Neural cell (in vitro differentiated cells): ENCODE measurements at regions not wholly inside any gene's neighbourhood (a gene's known extent, or its start where the extent isn't known, plus 50 kb on each side); places are given as distances from the start of the nearest gene placed in this dataset.

Experiments
- EP300 ChIP-seq: fragments of 450-650 bp; conservative IDR thresholded peaks from 2 replicates; pipeline ENCODE4 v1.6.1; 2014; ENCODE audit warnings: antibody characterized with exemption, mild to moderate bottlenecking, moderate library complexity; ENCODE audit not compliant: poor library complexity, severe bottlenecking
- EZH2 ChIP-seq: fragments of 200-600, 300-800 bp; shearing (Covaris generic), sonication (generic); IDR thresholded peaks from 2 replicates; pipeline ENCODE4 v1.6.1; 2014; ENCODE audit warnings: antibody characterized with exemption, low read length, borderline replicate concordance, mild to moderate bottlenecking; ENCODE audit not compliant: insufficient read depth, poor library complexity, severe bottlenecking
- TAF1 ChIP-seq: IDR thresholded peaks from 2 replicates; pipeline ENCODE4 v1.6.1; 2012; ENCODE audit warnings: low read depth
- TF ChIP-seq, protein P1 (sequence below): fragments of 450-650 bp; IDR thresholded peaks from 2 replicates; pipeline ENCODE4 v1.5.1; 2014; ENCODE audit warnings: antibody characterized with exemption, mild to moderate bottlenecking, moderate library complexity; ENCODE audit not compliant: poor library complexity, severe bottlenecking

DNA sequence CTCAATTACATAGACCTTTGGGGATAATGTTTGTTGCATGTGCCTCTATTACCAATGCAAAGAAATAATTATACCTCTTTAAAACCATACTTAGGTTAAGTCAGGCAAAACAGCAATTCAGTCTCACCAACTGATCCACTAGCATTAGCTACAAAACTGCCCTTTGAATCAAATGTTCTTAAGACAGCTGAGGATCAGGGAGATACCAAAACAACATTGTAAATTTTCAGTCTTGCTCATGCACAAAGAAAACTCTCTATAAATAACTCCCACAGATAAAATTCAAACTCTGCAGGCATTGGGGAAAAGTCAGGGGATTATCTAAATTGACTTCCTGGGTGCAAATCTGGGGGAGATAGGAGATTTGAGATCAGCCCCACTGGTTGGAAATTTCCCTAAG lies 100.9 kb upstream of the DPT start:
- TF ChIP-seq, protein P1, sequence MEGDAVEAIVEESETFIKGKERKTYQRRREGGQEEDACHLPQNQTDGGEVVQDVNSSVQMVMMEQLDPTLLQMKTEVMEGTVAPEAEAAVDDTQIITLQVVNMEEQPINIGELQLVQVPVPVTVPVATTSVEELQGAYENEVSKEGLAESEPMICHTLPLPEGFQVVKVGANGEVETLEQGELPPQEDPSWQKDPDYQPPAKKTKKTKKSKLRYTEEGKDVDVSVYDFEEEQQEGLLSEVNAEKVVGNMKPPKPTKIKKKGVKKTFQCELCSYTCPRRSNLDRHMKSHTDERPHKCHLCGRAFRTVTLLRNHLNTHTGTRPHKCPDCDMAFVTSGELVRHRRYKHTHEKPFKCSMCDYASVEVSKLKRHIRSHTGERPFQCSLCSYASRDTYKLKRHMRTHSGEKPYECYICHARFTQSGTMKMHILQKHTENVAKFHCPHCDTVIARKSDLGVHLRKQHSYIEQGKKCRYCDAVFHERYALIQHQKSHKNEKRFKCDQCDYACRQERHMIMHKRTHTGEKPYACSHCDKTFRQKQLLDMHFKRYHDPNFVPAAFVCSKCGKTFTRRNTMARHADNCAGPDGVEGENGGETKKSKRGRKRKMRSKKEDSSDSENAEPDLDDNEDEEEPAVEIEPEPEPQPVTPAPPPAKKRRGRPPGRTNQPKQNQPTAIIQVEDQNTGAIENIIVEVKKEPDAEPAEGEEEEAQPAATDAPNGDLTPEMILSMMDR: no peak
- no peak for TF ChIP-seq EP300
- TF ChIP-seq TAF1: no peak
- no peak for TF ChIP-seq EZH2
